ENCODE measurements at regions not wholly inside any gene's neighbourhood (a gene's known extent, or its start where the extent isn't known, plus 50 kb on each side); places are given as distances from the start of the nearest gene placed in this dataset.

GRCh38 chr7:97503367-97504094, 228.4 kb upstream of the TAC1 start:
- Histone ChIP-seq H3K9me3 (ENCODE audit: low read depth) (no peaks in the 10 kb centered on the region), H3K4me2 (no peak overlapping the region), H3K4me3 (no peak overlapping the region), H2AFZ (no peak overlapping the region), H3K79me2 (no peaks in the 10 kb centered on the region), H4K20me1 (ENCODE audit: insufficient read depth, poor library complexity, severe bottlenecking) (no peaks in the 10 kb centered on the region), H3K27ac (no peak overlapping the region), H3K4me1 (ENCODE audit: insufficient read depth) (no peaks in the 10 kb centered on the region), H3K27me3 (no peaks in the 10 kb centered on the region), H3K9me2 (replicated peaks; ENCODE audit: insufficient read depth) (no peaks in the 10 kb centered on the region), H3K36me3 (replicated peaks; ENCODE audit: insufficient read depth, low read depth) (no peaks in the 10 kb centered on the region)
- no peak for DNase-seq (ENCODE audit: low spot score)
- 85% methylated on average over 10 of the region's 10 CpGs for WGBS (ENCODE audit: low lambda C conversion rate, missing lambda C conversion rate)
- TF ChIP-seq EZH2 (IDR thresholded peaks at IDR 0.05; ENCODE audit: borderline replicate concordance) (no peak), EZH2phosphoT487 (IDR thresholded peaks at IDR 0.05; ENCODE audit: low read depth, severe bottlenecking, unreplicated experiment) (no peak), CTCF (IDR thresholded peaks at IDR 0.05; ENCODE audit: poor library complexity) (no peak)

GRCh38 chr7:97506728-97507127, 225.2 kb upstream of the TAC1 start:
- 72% methylated on average over 3 of the region's 3 CpGs for WGBS (ENCODE audit: low lambda C conversion rate, missing lambda C conversion rate)

GRCh38 chr7:97512441-97513207, 219.3 kb upstream of the TAC1 start:
- WGBS (ENCODE audit: low lambda C conversion rate, missing lambda C conversion rate), result 55% methylated on average over 3 of the region's 3 CpGs

More at GRCh38 chr7:97506728-97507127, 225.2 kb upstream of the TAC1 start:
- H3K36me3 ChIP-seq (replicated peaks; ENCODE audit: insufficient read depth, low read depth), result no peaks in the 10 kb centered on the region
- H4K20me1 ChIP-seq (ENCODE audit: insufficient read depth, poor library complexity, severe bottlenecking), result no peaks in the 10 kb centered on the region
- H3K79me2 ChIP-seq, result no peaks in the 10 kb centered on the region
- no peak for TF ChIP-seq EZH2 (IDR thresholded peaks at IDR 0.05; ENCODE audit: borderline replicate concordance)
- TF ChIP-seq EZH2phosphoT487 (IDR thresholded peaks at IDR 0.05; ENCODE audit: low read depth, severe bottlenecking, unreplicated experiment), result no peak
- TF ChIP-seq CTCF (IDR thresholded peaks at IDR 0.05; ENCODE audit: poor library complexity), result no peak
- no peak overlapping the region for H2AFZ ChIP-seq
- no peaks in the 10 kb centered on the region for H3K9me3 ChIP-seq (ENCODE audit: low read depth)
- H3K27me3 ChIP-seq, result no peaks in the 10 kb centered on the region
- DNase-seq (ENCODE audit: low spot score), result no peak
- H3K27ac ChIP-seq, result no peak overlapping the region
- H3K9me2 ChIP-seq (replicated peaks; ENCODE audit: insufficient read depth), result no peaks in the 10 kb centered on the region
- H3K4me2 ChIP-seq, result no peak overlapping the region
- H3K4me1 ChIP-seq (ENCODE audit: insufficient read depth), result no peaks in the 10 kb centered on the region
- H3K4me3 ChIP-seq, result no peak overlapping the region

More at GRCh38 chr7:97512441-97513207, 219.3 kb upstream of the TAC1 start:
- Histone ChIP-seq H3K4me3 (no peak overlapping the region), H3K4me1 (ENCODE audit: insufficient read depth) (no peaks in the 10 kb centered on the region), H2AFZ (no peak overlapping the region), H3K27me3 (no peaks in the 10 kb centered on the region), H3K9me3 (ENCODE audit: low read depth) (no peaks in the 10 kb centered on the region), H3K4me2 (no peak overlapping the region), H3K36me3 (replicated peaks; ENCODE audit: insufficient read depth, low read depth) (no peaks in the 10 kb centered on the region), H3K27ac (no peak overlapping the region), H4K20me1 (ENCODE audit: insufficient read depth, poor library complexity, severe bottlenecking) (no peaks in the 10 kb centered on the region), H3K79me2 (no peaks in the 10 kb centered on the region), H3K9me2 (replicated peaks; ENCODE audit: insufficient read depth) (no peaks in the 10 kb centered on the region)
- TF ChIP-seq CTCF (IDR thresholded peaks at IDR 0.05; ENCODE audit: poor library complexity) (no peak), EZH2phosphoT487 (IDR thresholded peaks at IDR 0.05; ENCODE audit: low read depth, severe bottlenecking, unreplicated experiment) (no peak), EZH2 (IDR thresholded peaks at IDR 0.05; ENCODE audit: borderline replicate concordance) (no peak)
- no peak for DNase-seq (ENCODE audit: low spot score)

All from hepatocyte (in vitro differentiated cells).